SW480 (cell line): ENCODE measurements at regions not wholly inside any gene's neighbourhood (a gene's known extent, or its start where the extent isn't known, plus 50 kb on each side); places are given as distances from the start of the nearest gene placed in this dataset.

Source experiments
- DNase-seq: peaks from one replicate; pipeline ENCODE4 v3.0.0-alpha.2; 2016; ENCODE audit warnings: low spot score

DNA sequence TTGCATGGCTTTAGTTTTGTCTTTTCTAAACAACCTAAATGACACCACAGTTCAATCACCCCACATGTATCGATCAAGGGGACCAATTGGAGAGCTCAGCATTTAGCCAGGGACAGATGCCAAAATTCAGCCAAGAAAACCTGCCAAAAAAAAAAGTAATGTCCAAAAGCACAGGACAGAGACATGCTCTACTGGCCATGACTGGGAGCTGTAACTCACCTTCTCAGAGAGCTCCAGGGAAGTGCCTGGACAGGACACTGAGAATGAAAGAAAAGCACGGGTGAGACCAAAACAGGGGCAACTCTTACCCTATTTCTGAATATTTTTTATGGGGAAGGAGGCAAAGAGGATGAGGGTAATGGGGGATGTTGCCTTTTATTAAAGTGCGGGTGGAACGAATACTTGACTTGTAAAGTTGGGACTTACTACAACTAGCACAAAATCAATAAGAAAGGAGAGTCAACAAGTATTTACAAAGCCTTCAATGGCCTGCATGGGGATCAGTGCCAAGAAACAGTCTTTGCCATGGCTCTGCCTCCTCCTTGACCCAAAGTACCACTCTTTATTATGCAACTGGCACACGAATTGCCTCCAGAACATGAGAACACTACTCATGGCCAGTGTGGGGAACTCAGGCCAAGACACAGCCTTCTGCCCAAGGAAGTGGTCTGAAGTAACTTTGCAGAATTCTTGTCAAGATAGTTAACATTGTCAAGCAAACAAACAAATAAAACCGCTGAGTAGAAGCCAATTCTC is 72.9 kb upstream of the HK2 start:
- no peak for DNase-seq

DNA sequence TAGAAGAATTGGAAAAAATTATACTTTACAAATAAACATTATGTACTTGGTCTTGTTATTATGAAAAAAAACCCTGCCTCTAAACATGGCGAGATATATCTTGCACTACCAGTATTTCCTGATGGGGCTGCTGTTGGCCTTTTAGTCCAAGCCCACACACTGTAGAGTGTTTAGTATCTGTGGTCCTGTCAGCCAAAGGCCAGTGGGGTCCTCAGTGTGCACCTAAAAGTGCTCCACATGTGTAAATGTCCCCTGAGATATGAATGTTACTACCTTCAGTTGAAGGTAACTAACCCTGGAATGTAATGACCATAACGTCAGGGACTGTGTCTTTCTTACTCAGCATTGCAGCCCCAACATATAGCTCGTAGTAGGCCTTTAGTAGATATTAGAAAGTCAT is 71.1 kb upstream of the HK2 start:
- DNase-seq, result peak; percentile 22

DNA sequence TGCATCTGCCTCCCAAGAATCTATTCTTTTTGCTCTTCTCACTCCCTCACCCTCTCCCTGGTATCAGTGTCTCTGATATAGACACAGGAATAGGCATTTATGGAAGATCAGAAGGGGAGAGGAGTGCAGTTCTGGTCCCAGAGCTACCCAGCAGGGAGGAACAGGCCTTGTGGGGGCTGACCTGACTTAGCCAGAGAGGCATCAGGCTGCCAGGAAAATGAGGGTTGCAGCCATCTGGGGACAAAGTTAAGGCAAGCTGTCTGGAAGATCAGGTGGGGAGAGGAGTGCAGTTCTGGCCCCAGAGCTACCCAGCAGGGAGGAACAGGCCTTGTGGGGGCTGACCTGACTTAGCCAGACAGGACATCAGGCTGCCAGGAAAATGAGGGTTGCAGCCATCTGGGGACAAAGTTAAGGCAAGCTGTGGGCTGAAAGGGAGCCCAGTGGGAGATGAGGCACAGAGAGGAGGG is 69.9 kb upstream of the HK2 start:
- no peak for DNase-seq

DNA sequence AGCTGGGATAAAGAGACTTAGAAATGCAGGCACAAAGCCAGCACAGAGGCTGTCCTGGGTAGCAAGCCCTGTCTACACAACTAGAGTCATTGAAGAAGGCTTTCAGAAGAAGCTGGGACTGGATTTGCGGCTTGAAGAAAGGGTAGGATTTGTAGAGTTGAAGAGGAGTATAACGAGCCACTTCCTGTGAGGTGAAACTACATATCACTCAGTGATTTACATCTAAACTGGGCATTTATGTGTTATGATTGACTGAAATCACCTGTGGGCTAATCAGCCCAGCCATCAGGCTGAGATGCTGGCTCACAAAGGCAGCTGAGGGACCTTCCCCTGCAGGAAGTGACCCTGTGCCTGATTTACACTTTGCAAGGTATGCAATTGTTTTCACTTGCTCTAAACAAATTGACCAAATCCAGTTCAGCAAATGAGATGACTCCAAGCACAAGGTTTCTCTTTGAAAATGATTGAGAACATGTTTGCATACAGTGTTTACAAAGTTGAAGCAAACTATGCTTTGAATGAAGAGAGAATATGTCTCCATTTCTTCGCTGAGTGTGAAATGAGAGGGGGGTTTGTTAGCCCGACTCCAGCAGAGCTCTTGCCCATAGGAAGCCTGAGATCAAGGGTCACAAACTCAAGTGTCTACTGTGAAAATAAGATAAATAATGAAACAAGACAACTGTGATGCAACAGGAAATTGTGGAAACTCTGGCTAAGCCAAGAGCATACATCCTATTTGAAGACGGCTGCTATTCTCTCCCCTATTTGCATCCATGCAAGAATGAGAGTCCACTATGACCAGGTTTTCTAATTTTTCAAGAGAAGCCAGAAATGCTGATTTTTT is 69.3 kb upstream of the HK2 start:
- DNase-seq, result no peak

DNA sequence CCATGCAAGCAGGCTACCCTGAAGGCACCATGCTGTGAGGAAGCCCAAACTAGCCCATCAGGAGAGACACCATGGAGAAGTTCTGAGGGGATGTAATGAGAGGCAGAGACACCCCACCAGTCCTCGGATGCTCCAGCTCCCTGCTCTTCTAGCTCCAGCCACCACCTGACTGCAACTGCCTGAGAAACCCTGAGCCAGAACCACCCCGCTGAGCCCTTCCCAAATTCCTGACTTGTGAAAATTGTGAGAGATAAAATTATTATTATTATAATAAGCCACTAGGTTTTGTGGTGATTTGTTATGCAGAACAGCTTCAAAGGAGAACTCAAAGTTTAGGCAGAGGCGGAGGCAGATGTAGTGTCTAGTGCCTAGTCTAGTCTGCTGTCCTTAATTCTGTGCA is 67.1 kb upstream of the HK2 start:
- no peak for DNase-seq

DNA sequence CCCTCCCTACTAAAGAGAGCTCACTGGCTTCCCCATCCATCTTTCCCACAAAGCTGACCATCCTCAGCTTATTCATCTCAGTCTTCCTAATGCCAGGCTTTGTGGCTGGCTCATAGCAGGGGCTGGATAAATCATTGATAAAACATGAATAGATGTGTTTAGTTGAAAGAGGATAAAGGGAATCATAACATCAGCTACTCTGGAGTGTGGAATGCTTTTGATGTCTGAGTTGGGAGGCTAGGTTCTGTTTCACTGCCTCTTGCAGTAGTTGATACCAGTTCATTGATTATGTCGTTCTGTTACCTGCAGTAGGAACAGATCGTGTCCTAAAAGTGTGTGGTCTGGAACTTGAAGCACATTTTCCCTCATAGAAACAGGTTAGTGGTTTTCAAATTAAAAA is 66.3 kb upstream of the HK2 start:
- peak; percentile 77 for DNase-seq

DNA sequence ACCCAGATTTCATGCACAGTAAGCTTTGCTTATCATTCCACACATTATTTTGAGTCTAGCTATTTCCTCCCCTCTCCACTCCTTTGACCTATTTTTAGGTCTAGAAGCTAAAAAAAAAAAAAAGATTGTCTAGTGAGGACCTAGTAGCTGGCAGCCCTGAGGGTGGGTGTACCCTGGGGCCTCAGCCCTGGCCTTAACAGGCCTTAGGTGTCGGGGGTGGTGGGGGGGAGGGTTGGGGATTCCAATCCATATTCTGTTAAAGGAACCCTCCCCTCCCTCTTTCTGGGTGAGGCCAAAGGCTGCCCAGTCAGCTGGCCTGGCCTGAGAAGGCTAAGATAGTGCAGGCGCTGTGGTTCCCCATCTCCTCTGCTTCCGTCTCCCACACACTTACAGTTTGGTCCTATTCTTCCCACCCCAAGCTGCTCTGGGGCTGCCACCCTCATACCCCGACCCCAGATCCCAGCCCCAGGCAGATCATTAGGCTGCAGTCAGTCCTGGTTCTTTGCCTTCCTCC is 65.5 kb upstream of the HK2 start:
- no peak for DNase-seq

DNA sequence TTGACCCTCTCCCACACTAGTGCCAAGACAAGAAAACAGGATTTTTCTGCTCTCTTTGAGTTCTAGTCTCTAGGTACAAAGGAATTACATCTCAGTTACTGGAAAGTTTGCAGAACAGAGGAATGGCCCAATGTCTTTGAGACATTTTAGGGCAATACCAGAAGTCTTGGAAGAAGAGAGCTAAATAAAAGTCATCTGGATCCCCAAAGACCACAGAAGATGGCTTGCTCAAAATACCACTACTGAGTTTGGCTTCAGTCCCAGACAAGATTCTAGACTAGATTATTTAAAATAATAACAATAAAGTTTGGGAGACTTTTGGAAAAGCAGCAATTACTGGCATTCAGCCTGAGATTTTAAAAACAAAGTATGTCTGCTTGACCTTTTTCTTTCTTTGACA is 61.9 kb upstream of the HK2 start:
- no peak for DNase-seq

DNA sequence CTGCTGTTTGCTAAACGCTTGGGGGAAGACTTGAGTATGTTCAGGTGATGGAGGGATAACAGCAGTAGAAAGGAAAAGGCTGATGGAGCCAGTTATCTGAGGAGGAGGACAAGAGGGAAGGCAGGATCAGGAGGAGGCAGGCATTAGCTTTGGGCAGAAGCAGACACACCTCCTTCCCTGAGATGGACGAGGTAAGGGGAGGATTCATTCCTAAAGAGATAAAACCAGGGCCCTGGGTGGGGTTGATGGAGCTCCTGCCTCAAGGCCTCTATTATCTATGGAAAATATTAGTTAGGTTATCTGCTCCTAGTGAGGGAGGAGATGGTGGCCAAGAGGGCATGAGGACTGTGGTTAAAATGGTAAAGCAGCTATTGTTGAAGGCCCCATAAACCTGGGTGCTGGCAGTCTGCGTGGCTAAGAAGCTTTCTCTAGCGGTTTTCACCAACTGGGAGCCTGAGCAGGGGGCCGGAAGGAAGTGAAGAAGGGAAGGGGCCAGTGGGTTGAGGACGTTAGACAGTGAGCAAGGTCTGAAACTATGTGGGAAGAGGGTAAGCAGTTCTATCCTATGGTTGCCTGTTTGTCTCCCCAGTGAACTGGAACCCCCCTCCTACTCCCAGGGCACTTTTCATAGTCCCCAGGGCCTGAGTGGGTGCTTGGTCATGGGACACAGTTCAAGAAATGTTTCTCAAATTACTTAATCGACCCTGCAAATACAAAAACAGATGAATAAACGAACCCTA is 56.6 kb upstream of the HK2 start:
- DNase-seq, result no peak

DNA sequence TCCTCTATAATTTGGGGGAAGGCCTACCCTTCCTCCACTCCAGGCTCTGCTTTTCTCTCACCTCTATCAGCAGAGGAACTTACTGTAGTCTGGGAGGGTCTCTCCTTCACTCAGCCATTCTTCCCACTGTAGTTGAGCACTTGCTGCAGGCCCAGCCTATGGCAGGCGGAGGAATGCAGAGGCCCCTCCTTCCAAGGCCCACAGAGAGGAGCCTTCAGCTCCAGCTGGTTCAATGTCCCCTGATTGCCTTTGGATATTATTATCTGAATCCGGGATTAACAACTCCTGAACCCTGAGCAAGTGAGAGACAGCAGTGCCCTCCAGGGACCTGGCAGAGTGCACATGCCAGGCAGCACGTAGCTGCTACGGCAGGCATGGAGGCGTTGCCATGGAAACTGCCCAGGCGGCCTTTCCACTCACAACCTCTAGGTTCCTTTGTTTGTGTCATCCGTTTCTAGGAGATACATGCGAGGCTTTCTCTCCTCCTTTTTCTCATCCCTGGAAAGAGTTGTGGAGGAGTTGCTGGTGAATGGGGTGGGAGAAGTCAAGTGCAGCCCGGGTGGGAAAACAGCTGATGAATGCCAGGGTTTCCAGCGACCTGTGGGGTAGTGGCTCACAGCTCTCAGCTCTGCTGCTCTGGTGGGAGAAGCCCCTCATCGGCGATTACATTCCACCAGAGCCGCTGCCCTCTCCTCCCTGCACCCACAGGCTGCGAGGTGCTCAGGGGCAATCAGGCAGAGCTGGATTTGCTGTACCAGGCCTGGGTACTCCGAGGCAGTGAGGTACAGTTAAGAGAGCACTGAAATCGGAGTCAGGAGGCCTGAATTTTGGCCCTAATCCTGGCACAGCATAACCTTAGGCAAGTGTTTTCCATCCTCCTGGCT is 55.3 kb upstream of the HK2 start:
- DNase-seq, result no peak

DNA sequence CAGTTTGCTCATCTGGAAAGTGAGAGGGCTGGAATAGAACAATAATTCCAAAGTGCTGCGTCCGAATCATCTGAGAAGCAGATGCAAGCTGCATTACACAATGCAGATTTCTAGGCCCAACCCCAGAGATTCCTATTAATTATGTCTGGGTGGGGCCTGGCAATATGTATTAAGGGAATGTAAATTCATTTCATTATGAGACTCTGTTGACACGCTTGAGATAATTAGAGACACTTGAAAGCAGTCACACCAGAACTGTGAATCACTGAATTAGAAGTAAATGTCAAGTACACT is 54.7 kb upstream of the HK2 start:
- DNase-seq, result no peak

DNA sequence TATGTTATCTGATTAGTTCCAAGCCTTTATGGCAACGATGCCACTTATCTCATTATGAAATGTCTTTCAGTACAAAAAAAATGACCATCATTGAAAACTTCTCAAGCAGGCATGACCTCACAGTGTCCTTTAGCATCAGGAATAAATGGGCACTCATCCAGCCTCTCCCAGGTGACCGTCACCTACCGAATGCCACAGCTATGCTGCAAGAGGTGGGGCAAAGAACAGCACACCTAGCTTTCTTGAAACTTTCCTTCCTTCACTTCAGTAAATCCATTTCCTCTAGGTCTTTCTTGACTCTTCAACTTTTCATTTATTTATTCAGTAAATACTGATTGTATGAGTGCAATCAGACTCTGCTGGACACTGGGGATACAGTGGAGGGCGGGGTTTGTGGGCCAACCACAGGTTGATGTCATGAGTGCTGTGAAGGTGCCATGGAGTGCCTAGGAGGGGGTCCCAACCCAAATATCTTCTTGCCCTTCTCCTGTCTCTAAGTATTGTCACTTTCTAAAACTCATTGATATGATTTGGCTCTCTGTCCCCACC is 54.3 kb upstream of the HK2 start:
- DNase-seq, result no peak
